ENCODE measurements at regions not wholly inside any gene's neighbourhood (a gene's known extent, or its start where the extent isn't known, plus 50 kb on each side); places are given as distances from the start of the nearest gene placed in this dataset.

DNA sequence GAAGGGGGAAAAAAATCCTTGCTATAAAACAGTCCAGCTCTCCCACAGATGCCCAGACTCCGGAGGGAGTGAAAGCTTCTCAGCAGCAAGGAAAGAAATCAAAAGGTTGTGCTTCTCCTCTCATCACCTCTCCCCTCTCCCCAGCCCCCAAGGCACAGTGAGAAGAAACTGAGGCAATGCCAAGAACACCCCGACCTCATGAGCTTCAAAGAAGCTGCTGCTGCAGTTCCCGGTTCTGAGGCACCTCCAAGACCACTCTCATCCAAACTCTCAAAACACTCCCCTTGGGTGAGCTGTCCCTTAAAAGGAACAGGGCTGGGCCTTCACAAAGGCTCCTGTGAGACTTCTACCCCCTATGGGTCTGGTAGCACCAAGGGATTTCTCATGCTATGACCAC is 62.0 kb upstream of the KLF7 start:
- H4K20me1 ChIP-seq (ENCODE audit: insufficient read depth, low read length): no peaks in the 10 kb centered on the region
- no peaks in the 10 kb centered on the region for H3K79me2 ChIP-seq (ENCODE audit: insufficient read depth, low read length)
- no peaks in the 10 kb centered on the region for H3K36me3 ChIP-seq (replicated peaks in 1 of 2; ENCODE audit: control insufficient read depth in 1 of 2, insufficient read depth in 2 of 2, low read length in 2 of 2)
- no peak for DNase-seq
- TF ChIP-seq, protein P1, sequence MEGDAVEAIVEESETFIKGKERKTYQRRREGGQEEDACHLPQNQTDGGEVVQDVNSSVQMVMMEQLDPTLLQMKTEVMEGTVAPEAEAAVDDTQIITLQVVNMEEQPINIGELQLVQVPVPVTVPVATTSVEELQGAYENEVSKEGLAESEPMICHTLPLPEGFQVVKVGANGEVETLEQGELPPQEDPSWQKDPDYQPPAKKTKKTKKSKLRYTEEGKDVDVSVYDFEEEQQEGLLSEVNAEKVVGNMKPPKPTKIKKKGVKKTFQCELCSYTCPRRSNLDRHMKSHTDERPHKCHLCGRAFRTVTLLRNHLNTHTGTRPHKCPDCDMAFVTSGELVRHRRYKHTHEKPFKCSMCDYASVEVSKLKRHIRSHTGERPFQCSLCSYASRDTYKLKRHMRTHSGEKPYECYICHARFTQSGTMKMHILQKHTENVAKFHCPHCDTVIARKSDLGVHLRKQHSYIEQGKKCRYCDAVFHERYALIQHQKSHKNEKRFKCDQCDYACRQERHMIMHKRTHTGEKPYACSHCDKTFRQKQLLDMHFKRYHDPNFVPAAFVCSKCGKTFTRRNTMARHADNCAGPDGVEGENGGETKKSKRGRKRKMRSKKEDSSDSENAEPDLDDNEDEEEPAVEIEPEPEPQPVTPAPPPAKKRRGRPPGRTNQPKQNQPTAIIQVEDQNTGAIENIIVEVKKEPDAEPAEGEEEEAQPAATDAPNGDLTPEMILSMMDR (IDR thresholded peaks at IDR 0.05): no peak
- peaks cover 0 to 2% of the 10 kb centered on the region in 2 donors for H3K36me3 Mint-ChIP-seq
- H3K27me3 ChIP-seq (ENCODE audit: control insufficient read depth in 2 of 2, insufficient read depth in 2 of 2, low read length in 2 of 2): no peaks in the 10 kb centered on the region
- no peak overlapping the region for H3K4me2 ChIP-seq (replicated peaks; ENCODE audit: extremely low read depth, low read length, poor library complexity, severe bottlenecking)
- H3K9ac ChIP-seq (ENCODE audit: insufficient read depth, low read length, poor library complexity, severe bottlenecking): no peak overlapping the region
- peaks cover 38% of the 10 kb centered on the region for H3K4me1 Mint-ChIP-seq
- no peak overlapping the region for H3K4me3 Mint-ChIP-seq
- no peak overlapping the region for H3K4me3 ChIP-seq (replicated peaks in 1 of 3; ENCODE audit: low read depth in 2 of 3, low read length in 3 of 3)
- peaks cover 24 to 28% of the 10 kb centered on the region in 2 donors for H3K4me1 ChIP-seq (ENCODE audit: control insufficient read depth in 1 of 2, insufficient read depth in 2 of 2, low read length in 2 of 2)
- H3K27me3 Mint-ChIP-seq (ENCODE audit: low read depth in 3 of 3): peaks cover 0 to 13% (median 3%) of the 10 kb centered on the region in 3 donors
- H2AFZ ChIP-seq (ENCODE audit: insufficient read depth, low read depth, low read length, poor library complexity, severe bottlenecking): no peak overlapping the region
- peaks cover 3 to 13% (median 4%) of the 10 kb centered on the region in 7 donors for H3K9me3 Mint-ChIP-seq
- no peak overlapping the region for H3K27ac Mint-ChIP-seq
- WGBS (ENCODE audit: insufficient coverage): no CpG with 5 or more reads among the region's 3 CpGs
- no peak overlapping the region for H3K27ac ChIP-seq (ENCODE audit: low read depth in 1 of 2, low read length in 2 of 2)
- peaks cover 0 to 3% of the 10 kb centered on the region in 2 donors for H3K9me3 ChIP-seq (replicated peaks in 1 of 2; ENCODE audit: control insufficient read depth in 1 of 2, insufficient read depth in 1 of 2, low read length in 2 of 2)
- intact Hi-C loops (cut with micrococcal nuclease): loop anchor here in 1 of 2 donors (10.0 kb wide), 1 partner anchor 47 kb away; no protein-coding TSS in a partner anchor

DNA sequence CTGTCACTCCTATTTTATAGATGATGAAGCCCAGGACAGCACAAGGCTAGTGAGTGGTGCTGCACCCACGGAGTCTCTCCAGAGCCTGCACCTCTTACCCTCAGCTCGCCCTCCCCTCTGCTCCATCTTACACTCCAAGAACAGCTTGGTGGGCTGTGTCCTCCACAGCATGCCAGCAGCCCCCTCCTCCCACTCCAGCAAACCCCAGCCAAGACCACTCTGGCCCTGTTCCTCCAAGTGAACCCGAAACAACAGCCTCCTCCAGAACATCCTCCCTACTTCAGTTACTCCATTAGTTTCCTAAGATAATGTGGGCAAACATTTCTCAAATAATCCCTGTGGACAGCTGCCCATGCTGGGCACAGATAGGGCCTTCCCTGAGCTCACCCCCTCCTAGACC is 62.7 kb upstream of the KLF7 start:
- H3K36me3 Mint-ChIP-seq: peaks cover 0 to 2% of the 10 kb centered on the region in 2 donors
- H3K4me3 Mint-ChIP-seq: no peak overlapping the region
- Histone ChIP-seq H3K36me3 (replicated peaks in 1 of 2; ENCODE audit: control insufficient read depth in 1 of 2, insufficient read depth in 2 of 2, low read length in 2 of 2) (no peaks in the 10 kb centered on the region), H3K27ac (ENCODE audit: low read depth in 1 of 2, low read length in 2 of 2) (no peak overlapping the region), H2AFZ (ENCODE audit: insufficient read depth, low read depth, low read length, poor library complexity, severe bottlenecking) (no peak overlapping the region), H3K4me2 (replicated peaks; ENCODE audit: extremely low read depth, low read length, poor library complexity, severe bottlenecking) (no peak overlapping the region), H3K4me3 (replicated peaks in 1 of 3; ENCODE audit: low read depth in 2 of 3, low read length in 3 of 3) (no peak overlapping the region), H3K4me1 (ENCODE audit: control insufficient read depth in 1 of 2, insufficient read depth in 2 of 2, low read length in 2 of 2) (peaks cover 24 to 28% of the 10 kb centered on the region in 2 donors), H3K79me2 (ENCODE audit: insufficient read depth, low read length) (no peaks in the 10 kb centered on the region), H4K20me1 (ENCODE audit: insufficient read depth, low read length) (no peaks in the 10 kb centered on the region), H3K9me3 (replicated peaks in 1 of 2; ENCODE audit: control insufficient read depth in 1 of 2, insufficient read depth in 1 of 2, low read length in 2 of 2) (peaks cover 0 to 3% of the 10 kb centered on the region in 2 donors), H3K27me3 (ENCODE audit: control insufficient read depth in 2 of 2, insufficient read depth in 2 of 2, low read length in 2 of 2) (no peaks in the 10 kb centered on the region), H3K9ac (ENCODE audit: insufficient read depth, low read length, poor library complexity, severe bottlenecking) (no peak overlapping the region)
- peak overlapping the region in 2 of 7 donors; percentile 9 to 54 for H3K27ac Mint-ChIP-seq
- peaks cover 37% of the 10 kb centered on the region for H3K4me1 Mint-ChIP-seq
- H3K9me3 Mint-ChIP-seq: peaks cover 3 to 18% (median 8%) of the 10 kb centered on the region in 7 donors
- no peak for DNase-seq
- WGBS (ENCODE audit: insufficient coverage): 97% methylated on average over 3 of the region's 3 CpGs
- intact Hi-C loops (cut with micrococcal nuclease): loop anchor here in 1 of 2 donors (10.0 kb wide), 1 partner anchor 46 kb away; no protein-coding TSS in a partner anchor
- TF ChIP-seq, protein P1 (IDR thresholded peaks at IDR 0.05): no peak
- peaks cover 0 to 13% (median 3%) of the 10 kb centered on the region in 3 donors for H3K27me3 Mint-ChIP-seq (ENCODE audit: low read depth in 3 of 3)
